ENCODE measurements at regions not wholly inside any gene's neighbourhood (a gene's known extent, or its start where the extent isn't known, plus 50 kb on each side); places are given as distances from the start of the nearest gene placed in this dataset.

- Histone ChIP-seq H3K4me1 (ENCODE audit: control insufficient read depth in 2 of 2, insufficient read depth in 2 of 2, low read length in 2 of 2) (no peaks in the 10 kb centered on the region), H3K27me3 (ENCODE audit: control insufficient read depth in 2 of 2, insufficient read depth in 1 of 2, low read length in 1 of 2) (peaks cover 0 to 6% of the 10 kb centered on the region in 2 donors), H3K36me3 (ENCODE audit: control insufficient read depth in 2 of 2, insufficient read depth in 2 of 2, low read length in 1 of 2) (no peaks in the 10 kb centered on the region), H3K4me3 (ENCODE audit: low read length in 2 of 2) (no peak overlapping the region), H3K27ac (ENCODE audit: low read depth in 1 of 2, low read length in 1 of 2) (no peak overlapping the region), H3K9me3 (ENCODE audit: control insufficient read depth in 2 of 2, insufficient read depth in 1 of 2, low read length in 1 of 2) (no peaks in the 10 kb centered on the region)
- WGBS, result 92% methylated on average over 10 of the region's 10 CpGs
- DNase-seq (ENCODE audit: low read depth in 6 of 9, low spot score in 9 of 9), result no peak
These were observed 293.3 kb downstream of the MAF start for GRCh38 chr16:79307214-79307613.

GRCh38 chr16:79305074-79305473 is 295.5 kb downstream of the MAF start:
- Histone ChIP-seq H3K36me3 (ENCODE audit: control insufficient read depth in 2 of 2, insufficient read depth in 2 of 2, low read length in 1 of 2) (no peaks in the 10 kb centered on the region), H3K9me3 (ENCODE audit: control insufficient read depth in 2 of 2, insufficient read depth in 1 of 2, low read length in 1 of 2) (no peaks in the 10 kb centered on the region), H3K4me3 (ENCODE audit: low read length in 2 of 2) (no peak overlapping the region), H3K4me1 (ENCODE audit: control insufficient read depth in 2 of 2, insufficient read depth in 2 of 2, low read length in 2 of 2) (no peaks in the 10 kb centered on the region), H3K27me3 (ENCODE audit: control insufficient read depth in 2 of 2, insufficient read depth in 1 of 2, low read length in 1 of 2) (peaks cover 0 to 3% of the 10 kb centered on the region in 2 donors), H3K27ac (ENCODE audit: low read depth in 1 of 2, low read length in 1 of 2) (no peak overlapping the region)
- 99% methylated on average over 10 of the region's 10 CpGs for WGBS
- DNase-seq (ENCODE audit: low read depth in 6 of 9, low spot score in 9 of 9), result no peak

GRCh38 chr16:79303959-79304387 is 296.6 kb downstream of the MAF start:
- H3K27ac ChIP-seq (ENCODE audit: low read depth in 1 of 2, low read length in 1 of 2), result no peak overlapping the region
- H3K9me3 ChIP-seq (ENCODE audit: control insufficient read depth in 2 of 2, insufficient read depth in 1 of 2, low read length in 1 of 2), result no peaks in the 10 kb centered on the region
- DNase-seq (ENCODE audit: low read depth in 6 of 9, low spot score in 9 of 9), result no peak
- no peaks in the 10 kb centered on the region for H3K4me1 ChIP-seq (ENCODE audit: control insufficient read depth in 2 of 2, insufficient read depth in 2 of 2, low read length in 2 of 2)
- H3K27me3 ChIP-seq (ENCODE audit: control insufficient read depth in 2 of 2, insufficient read depth in 1 of 2, low read length in 1 of 2), result peaks cover 0 to 3% of the 10 kb centered on the region in 2 donors
- WGBS, result 89% methylated on average over 8 of the region's 8 CpGs
- no peaks in the 10 kb centered on the region for H3K36me3 ChIP-seq (ENCODE audit: control insufficient read depth in 2 of 2, insufficient read depth in 2 of 2, low read length in 1 of 2)
- no peak overlapping the region for H3K4me3 ChIP-seq (ENCODE audit: low read length in 2 of 2)

GRCh38 chr16:79303206-79303605 is 297.3 kb downstream of the MAF start:
- H3K27ac ChIP-seq (ENCODE audit: low read depth in 1 of 2, low read length in 1 of 2), result no peak overlapping the region
- no peaks in the 10 kb centered on the region for H3K4me1 ChIP-seq (ENCODE audit: control insufficient read depth in 2 of 2, insufficient read depth in 2 of 2, low read length in 2 of 2)
- peaks cover 0 to 3% of the 10 kb centered on the region in 2 donors for H3K27me3 ChIP-seq (ENCODE audit: control insufficient read depth in 2 of 2, insufficient read depth in 1 of 2, low read length in 1 of 2)
- H3K36me3 ChIP-seq (ENCODE audit: control insufficient read depth in 2 of 2, insufficient read depth in 2 of 2, low read length in 1 of 2), result no peaks in the 10 kb centered on the region
- H3K9me3 ChIP-seq (ENCODE audit: control insufficient read depth in 2 of 2, insufficient read depth in 1 of 2, low read length in 1 of 2), result no peaks in the 10 kb centered on the region
- no peak for DNase-seq (ENCODE audit: low read depth in 6 of 9, low spot score in 9 of 9)
- no peak overlapping the region for H3K4me3 ChIP-seq (ENCODE audit: low read length in 2 of 2)
- 93% methylated on average over 3 of the region's 3 CpGs for WGBS

- no peaks in the 10 kb centered on the region for H3K36me3 ChIP-seq (ENCODE audit: control insufficient read depth in 2 of 2, insufficient read depth in 2 of 2, low read length in 1 of 2)
- 96% methylated on average over 7 of the region's 7 CpGs for WGBS
These were observed 297.8 kb downstream of the MAF start for GRCh38 chr16:79302731-79303130.

GRCh38 chr16:79301051-79301450 is 299.5 kb downstream of the MAF start:
- WGBS, result 94% methylated on average over 12 of the region's 12 CpGs
- Histone ChIP-seq H3K4me3 (ENCODE audit: low read length in 2 of 2) (no peak overlapping the region), H3K4me1 (ENCODE audit: control insufficient read depth in 2 of 2, insufficient read depth in 2 of 2, low read length in 2 of 2) (no peaks in the 10 kb centered on the region), H3K27me3 (ENCODE audit: control insufficient read depth in 2 of 2, insufficient read depth in 1 of 2, low read length in 1 of 2) (no peaks in the 10 kb centered on the region), H3K27ac (ENCODE audit: low read depth in 1 of 2, low read length in 1 of 2) (no peak overlapping the region), H3K36me3 (ENCODE audit: control insufficient read depth in 2 of 2, insufficient read depth in 2 of 2, low read length in 1 of 2) (no peaks in the 10 kb centered on the region), H3K9me3 (ENCODE audit: control insufficient read depth in 2 of 2, insufficient read depth in 1 of 2, low read length in 1 of 2) (no peaks in the 10 kb centered on the region)
- no peak for DNase-seq (ENCODE audit: low read depth in 6 of 9, low spot score in 9 of 9)

More at GRCh38 chr16:79302731-79303130, 297.8 kb downstream of the MAF start:
- Histone ChIP-seq H3K4me3 (ENCODE audit: low read length in 2 of 2) (no peak overlapping the region), H3K9me3 (ENCODE audit: control insufficient read depth in 2 of 2, insufficient read depth in 1 of 2, low read length in 1 of 2) (no peaks in the 10 kb centered on the region), H3K4me1 (ENCODE audit: control insufficient read depth in 2 of 2, insufficient read depth in 2 of 2, low read length in 2 of 2) (no peaks in the 10 kb centered on the region), H3K27ac (ENCODE audit: low read depth in 1 of 2, low read length in 1 of 2) (no peak overlapping the region), H3K27me3 (ENCODE audit: control insufficient read depth in 2 of 2, insufficient read depth in 1 of 2, low read length in 1 of 2) (peaks cover 0 to 3% of the 10 kb centered on the region in 2 donors)
- no peak for DNase-seq (ENCODE audit: low read depth in 6 of 9, low spot score in 9 of 9)

GRCh38 chr16:79298894-79299799 is 301.4 kb downstream of the MAF start:
- Histone ChIP-seq H3K27ac (ENCODE audit: low read depth in 1 of 2, low read length in 1 of 2) (no peak overlapping the region), H3K27me3 (ENCODE audit: control insufficient read depth in 2 of 2, insufficient read depth in 1 of 2, low read length in 1 of 2) (peaks cover 0 to 4% of the 10 kb centered on the region in 2 donors), H3K36me3 (ENCODE audit: control insufficient read depth in 2 of 2, insufficient read depth in 2 of 2, low read length in 1 of 2) (no peaks in the 10 kb centered on the region), H3K9me3 (ENCODE audit: control insufficient read depth in 2 of 2, insufficient read depth in 1 of 2, low read length in 1 of 2) (no peaks in the 10 kb centered on the region), H3K4me3 (ENCODE audit: low read length in 2 of 2) (no peak overlapping the region), H3K4me1 (ENCODE audit: control insufficient read depth in 2 of 2, insufficient read depth in 2 of 2, low read length in 2 of 2) (no peaks in the 10 kb centered on the region)
- no peak for DNase-seq (ENCODE audit: low read depth in 6 of 9, low spot score in 9 of 9)
- WGBS, result 97% methylated on average over 16 of the region's 16 CpGs

- no peak overlapping the region for H3K4me3 ChIP-seq (ENCODE audit: low read length in 2 of 2)
- H3K9me3 ChIP-seq (ENCODE audit: control insufficient read depth in 2 of 2, insufficient read depth in 1 of 2, low read length in 1 of 2), result no peaks in the 10 kb centered on the region
- peaks cover 3 to 4% of the 10 kb centered on the region in 2 donors for H3K27me3 ChIP-seq (ENCODE audit: control insufficient read depth in 2 of 2, insufficient read depth in 1 of 2, low read length in 1 of 2)
- no peaks in the 10 kb centered on the region for H3K4me1 ChIP-seq (ENCODE audit: control insufficient read depth in 2 of 2, insufficient read depth in 2 of 2, low read length in 2 of 2)
- no peak overlapping the region for H3K27ac ChIP-seq (ENCODE audit: low read depth in 1 of 2, low read length in 1 of 2)
- DNase-seq (ENCODE audit: low read depth in 6 of 9, low spot score in 9 of 9), result no peak
- no peaks in the 10 kb centered on the region for H3K36me3 ChIP-seq (ENCODE audit: control insufficient read depth in 2 of 2, insufficient read depth in 2 of 2, low read length in 1 of 2)
- 98% methylated on average over 7 of the region's 7 CpGs for WGBS
These were observed 302.1 kb downstream of the MAF start for GRCh38 chr16:79298476-79298875.

GRCh38 chr16:79297805-79298204 is 302.7 kb downstream of the MAF start:
- no peak for DNase-seq (ENCODE audit: low read depth in 6 of 9, low spot score in 9 of 9)

More at GRCh38 chr16:79297805-79298204, 302.7 kb downstream of the MAF start:
- no peak overlapping the region for H3K4me3 ChIP-seq (ENCODE audit: low read length in 2 of 2)
- H3K27ac ChIP-seq (ENCODE audit: low read depth in 1 of 2, low read length in 1 of 2), result no peak overlapping the region
- H3K4me1 ChIP-seq (ENCODE audit: control insufficient read depth in 2 of 2, insufficient read depth in 2 of 2, low read length in 2 of 2), result no peaks in the 10 kb centered on the region
- H3K36me3 ChIP-seq (ENCODE audit: control insufficient read depth in 2 of 2, insufficient read depth in 2 of 2, low read length in 1 of 2), result no peaks in the 10 kb centered on the region
- H3K27me3 ChIP-seq (ENCODE audit: control insufficient read depth in 2 of 2, insufficient read depth in 1 of 2, low read length in 1 of 2), result peaks cover 3 to 4% of the 10 kb centered on the region in 2 donors
- H3K9me3 ChIP-seq (ENCODE audit: control insufficient read depth in 2 of 2, insufficient read depth in 1 of 2, low read length in 1 of 2), result no peaks in the 10 kb centered on the region
- 99% methylated on average over 4 of the region's 4 CpGs for WGBS
